SH-SY5Y (cell line): ENCODE measurements at regions not wholly inside any gene's neighbourhood (a gene's known extent, or its start where the extent isn't known, plus 50 kb on each side); places are given as distances from the start of the nearest gene placed in this dataset.

Source experiments
- GATA2 ChIP-seq: IDR thresholded peaks from 2 replicates; pipeline ENCODE4 v1.6.1; 2011; ENCODE audit warnings: mild to moderate bottlenecking, low read depth, low read length
- GATA3 ChIP-seq: IDR thresholded peaks from 2 replicates; pipeline ENCODE4 v1.6.1; 2011; ENCODE audit warnings: low read depth, mild to moderate bottlenecking, low read length, moderate library complexity

- no peak for TF ChIP-seq GATA2
Measured at GRCh38 chr13:80524447-80525215, 183.7 kb upstream of the SPRY2 start.

DNA sequence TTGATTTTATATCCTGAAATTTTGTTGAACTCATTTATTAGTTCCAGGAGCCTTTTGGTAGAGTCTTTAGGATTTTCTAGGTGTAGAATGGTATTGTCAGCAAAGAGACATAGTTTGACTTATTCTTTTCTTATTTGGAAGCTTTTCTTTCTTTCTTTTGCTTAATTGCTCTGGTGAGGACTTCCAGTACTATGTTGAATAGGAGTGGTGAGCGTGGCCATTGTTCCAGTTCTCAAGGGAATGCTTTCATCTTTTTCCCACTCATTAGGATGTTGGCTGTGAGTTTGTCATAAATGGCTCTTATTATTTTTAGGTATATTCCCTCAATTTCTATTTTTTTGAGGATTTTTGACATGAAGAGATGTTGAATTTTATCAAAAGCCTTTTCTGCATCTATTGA is 182.2 kb upstream of the SPRY2 start:
- no peak for TF ChIP-seq GATA3
- no peak for TF ChIP-seq GATA2

DNA sequence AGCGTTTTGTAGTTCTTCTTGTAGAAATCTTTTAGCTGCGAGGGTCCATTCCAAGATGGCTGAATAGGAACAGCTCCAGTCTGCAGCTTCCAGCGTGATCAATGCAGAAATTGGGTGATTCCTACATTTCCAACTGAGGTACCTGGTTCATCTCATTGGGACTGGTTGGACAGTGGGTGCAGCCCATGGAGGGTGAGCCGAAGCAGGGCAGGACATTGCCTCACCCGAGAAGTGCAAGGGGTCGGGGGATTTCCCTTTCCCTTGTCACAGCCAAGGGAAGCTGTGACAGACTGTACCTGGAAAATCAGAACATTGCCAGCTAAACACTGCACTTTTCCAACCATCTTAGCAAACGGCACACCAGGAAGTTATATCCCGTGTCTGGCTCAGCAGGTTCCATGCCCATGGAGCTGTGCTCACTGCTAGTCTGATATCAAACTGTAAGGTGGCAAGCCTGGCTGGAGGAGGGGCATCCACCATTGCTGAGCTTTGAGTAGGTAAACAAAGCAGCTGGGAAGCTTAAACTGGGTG is 176.0 kb upstream of the SPRY2 start:
- TF ChIP-seq GATA3: no peak
- no peak for TF ChIP-seq GATA2

- TF ChIP-seq GATA3 (no peak), GATA2 (no peak)
Measured at GRCh38 chr13:80515296-80515695, 174.4 kb upstream of the SPRY2 start.

- TF ChIP-seq GATA3 (no peak), GATA2 (no peak)
Measured at GRCh38 chr13:80513196-80513595, 172.3 kb upstream of the SPRY2 start.

GRCh38 chr13:80510686-80511085 is 169.8 kb upstream of the SPRY2 start:
- TF ChIP-seq GATA2 (no peak), GATA3 (no peak)

DNA sequence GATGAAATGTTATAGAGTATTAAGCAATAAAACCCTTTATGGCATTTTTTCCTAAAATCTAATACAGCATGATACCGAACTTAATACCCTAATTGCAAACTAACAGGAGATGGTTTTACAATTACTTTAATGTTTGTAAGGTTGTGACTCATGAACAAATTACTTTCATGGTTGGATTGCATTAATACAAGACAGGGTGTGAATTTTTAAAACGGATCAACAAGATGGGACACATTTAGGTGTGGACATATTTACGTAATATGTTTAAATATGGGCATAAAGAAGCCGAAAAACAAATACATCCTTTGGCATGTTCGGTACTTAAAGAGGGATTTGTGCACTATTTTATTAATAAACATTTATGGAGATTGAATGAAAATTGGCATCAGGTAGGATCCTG is 168.3 kb upstream of the SPRY2 start:
- no peak for TF ChIP-seq GATA2
- no peak for TF ChIP-seq GATA3

DNA sequence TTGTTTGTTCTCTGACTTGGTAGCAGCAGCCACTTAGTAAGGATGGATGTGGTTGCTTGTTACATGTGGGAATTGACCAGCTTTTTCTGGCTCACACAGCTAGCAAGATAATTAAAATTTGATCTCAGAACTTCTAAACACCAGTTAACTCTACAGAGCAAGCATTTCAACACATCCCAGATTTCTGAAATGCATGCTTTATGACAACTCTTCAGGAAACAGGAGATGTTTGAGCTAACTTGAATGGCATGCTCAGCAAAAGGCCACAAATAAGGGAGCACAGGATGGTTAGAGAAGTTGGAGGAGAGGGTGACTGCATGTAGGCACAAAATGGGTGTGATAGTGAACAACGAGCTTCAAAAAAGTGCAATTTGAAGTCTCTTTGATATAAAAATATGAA is 167.1 kb upstream of the SPRY2 start:
- no peak for TF ChIP-seq GATA3
- no peak for TF ChIP-seq GATA2

- TF ChIP-seq GATA2: no peak
- TF ChIP-seq GATA3: no peak
Measured at GRCh38 chr13:80504453-80504852, 163.5 kb upstream of the SPRY2 start.

DNA sequence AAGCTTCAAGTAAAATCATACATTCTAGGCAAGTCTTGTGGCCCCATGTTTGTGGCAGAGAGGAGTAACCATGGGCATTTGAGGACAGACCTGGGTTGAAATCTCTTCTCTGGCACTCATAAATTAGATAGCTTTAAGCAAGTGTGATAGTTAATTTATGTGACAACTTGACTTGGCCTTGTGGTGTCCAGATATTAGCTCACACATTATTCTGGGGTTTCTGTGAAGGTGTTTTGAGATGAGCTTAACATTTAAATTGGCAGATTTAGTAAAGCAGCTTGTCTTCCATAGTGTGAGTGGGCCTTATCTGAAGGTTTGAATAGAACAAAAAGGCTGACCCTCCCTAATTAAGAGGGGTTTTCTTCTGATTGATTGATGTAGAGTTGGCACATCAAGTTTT is 161.4 kb upstream of the SPRY2 start:
- no peak for TF ChIP-seq GATA2
- no peak for TF ChIP-seq GATA3

GRCh38 chr13:80501556-80501955 is 160.6 kb upstream of the SPRY2 start:
- TF ChIP-seq GATA3 (no peak), GATA2 (no peak)

DNA sequence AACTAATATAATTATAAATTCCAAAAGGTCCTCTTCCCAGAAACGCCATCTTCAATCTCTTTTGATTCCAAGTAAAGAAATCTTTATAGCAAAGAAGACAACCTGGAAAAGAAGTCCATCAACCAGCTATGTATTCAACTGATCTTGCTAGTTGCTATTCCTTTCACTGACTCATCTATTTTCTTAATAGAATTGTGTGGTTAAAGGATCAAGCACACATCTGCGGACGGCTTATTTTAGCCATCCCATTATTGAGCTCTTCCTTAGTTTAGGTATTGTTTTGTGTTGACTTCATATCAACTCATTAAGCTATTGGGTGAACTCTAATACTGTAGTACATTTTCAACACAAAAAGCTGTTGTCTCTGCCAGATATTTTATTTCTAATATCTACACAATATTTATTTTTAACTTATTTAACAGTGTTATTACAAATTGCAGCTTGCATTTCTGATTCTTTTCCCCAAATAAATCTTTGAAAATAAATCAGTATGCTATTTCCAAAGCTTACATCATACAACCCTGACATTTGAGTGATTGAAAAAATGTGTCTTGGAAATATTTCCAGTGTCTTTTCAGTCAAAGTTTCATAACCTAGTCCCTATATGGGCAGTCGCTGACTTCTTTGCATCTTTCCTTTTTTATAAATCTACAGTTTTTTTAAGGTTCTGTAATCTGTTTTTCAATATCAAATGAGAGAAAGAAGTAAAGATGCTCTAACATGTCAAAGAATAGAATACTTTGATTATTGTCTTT is 158.8 kb upstream of the SPRY2 start:
- TF ChIP-seq GATA3: no peak
- no peak for TF ChIP-seq GATA2

DNA sequence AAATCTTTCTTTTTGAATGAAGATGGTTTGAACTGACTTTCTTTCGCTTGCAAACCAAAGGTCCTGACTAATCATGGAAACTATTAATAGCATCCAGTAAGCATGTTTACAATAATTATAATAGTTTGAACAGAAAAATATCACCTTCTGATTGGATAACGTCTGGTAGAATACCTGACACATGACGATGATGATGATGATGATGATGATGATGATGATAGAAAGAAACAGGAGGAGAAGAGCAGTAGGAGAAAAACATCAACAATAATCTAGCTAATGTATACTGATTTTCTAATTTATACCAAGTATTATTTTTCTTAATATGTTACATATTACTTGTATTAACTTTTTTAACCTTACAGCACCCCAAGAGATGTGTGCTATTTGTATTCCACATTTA is 157.5 kb upstream of the SPRY2 start:
- no peak for TF ChIP-seq GATA2
- no peak for TF ChIP-seq GATA3

DNA sequence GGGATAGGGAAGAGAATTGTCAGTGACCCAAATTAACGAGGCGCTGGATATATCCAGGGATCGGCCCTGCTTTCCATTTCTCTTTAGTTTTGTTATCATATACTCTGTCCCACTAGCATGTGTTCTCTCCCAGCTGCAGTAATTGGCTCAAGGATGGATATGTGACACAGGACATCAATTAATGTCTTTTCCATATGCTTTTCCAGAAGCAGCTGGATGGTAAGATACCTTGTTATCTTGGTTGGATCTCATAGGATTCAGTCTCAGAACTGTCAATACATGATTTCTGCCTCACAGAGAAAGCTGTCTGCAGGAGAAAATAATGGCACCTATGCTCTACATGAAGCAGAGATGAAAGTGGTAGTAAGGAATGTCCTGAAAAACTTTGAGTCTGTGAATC is 157.1 kb upstream of the SPRY2 start:
- TF ChIP-seq GATA3 (peak; percentile 14; the same call in 1 of the 2 replicates), GATA2 (peak; percentile 63)

DNA sequence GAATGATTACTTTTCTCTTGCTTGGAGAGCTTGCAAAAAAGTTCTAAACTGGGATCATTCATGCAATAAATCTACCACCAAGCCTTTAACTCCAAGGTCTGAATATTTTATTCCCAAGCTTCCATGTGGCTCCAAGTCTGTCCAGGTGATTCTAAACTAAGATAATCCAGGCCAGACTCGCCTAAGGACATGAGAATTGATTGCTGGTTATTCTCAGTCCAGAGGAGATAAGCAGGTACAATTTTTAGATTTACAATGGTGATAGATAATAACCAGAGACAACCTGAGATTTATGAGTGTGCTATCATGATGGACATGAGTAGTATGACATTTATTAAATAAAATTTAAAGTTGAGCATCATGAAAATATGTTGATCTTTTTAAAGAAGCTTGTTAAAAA is 156.5 kb upstream of the SPRY2 start:
- TF ChIP-seq GATA2 (peak; percentile 92), GATA3 (peak; percentile 94)
